ENCODE measurements at regions not wholly inside any gene's neighbourhood (a gene's known extent, or its start where the extent isn't known, plus 50 kb on each side); places are given as distances from the start of the nearest gene placed in this dataset.
A peak's percentile ranks its signal among the peaks of the same experiment; 100 is the strongest.

DNA sequence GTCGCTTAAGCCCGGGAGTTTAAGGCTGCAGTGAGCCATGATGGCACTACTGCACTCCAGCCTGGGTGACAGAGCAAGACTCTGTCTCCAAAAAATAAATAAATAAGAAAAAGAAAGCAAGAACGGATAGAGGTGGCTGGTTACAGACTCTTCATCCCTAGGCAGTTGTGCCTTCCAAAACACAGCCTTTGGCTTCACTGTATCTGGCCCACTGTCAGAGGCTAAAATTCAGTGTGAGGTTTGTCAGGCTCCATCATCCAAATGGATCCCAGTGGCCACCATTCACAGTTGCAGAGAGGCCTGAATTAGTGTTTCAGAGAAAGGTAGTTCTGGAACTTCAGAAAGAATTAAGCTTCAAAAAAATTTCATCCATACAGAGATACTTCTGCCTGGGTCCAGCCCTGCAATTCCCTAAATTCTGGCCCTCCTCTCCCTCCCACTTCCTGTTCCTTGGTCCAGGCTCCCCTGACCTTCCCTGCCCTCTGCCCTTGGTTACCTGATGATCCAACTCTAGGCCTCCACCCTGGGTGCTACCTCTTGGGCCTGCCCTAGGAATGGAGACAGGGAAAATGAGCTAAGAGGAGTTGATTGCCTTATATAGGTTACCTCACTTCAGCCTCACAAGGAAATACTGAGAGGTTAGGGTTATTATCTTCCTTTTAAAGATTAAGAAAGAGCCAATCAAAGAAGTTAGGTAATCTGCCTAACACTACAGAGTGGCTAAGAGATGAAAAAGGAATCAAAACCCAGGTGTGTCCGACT is 97.2 kb upstream of the SLC44A1 start:
- Mint-ChIP-seq H3K27me3 (ENCODE audit: low read depth) (no peaks in the 10 kb centered on the region), H3K4me3 (no peak overlapping the region), H3K36me3 (ENCODE audit: low read depth) (no peaks in the 10 kb centered on the region), H3K9me3 (no peaks in the 10 kb centered on the region), H3K27ac (ENCODE audit: unreplicated experiment) (no peak overlapping the region), H3K4me1 (peaks cover 11% of the 10 kb centered on the region)
- TF ChIP-seq, protein P1, sequence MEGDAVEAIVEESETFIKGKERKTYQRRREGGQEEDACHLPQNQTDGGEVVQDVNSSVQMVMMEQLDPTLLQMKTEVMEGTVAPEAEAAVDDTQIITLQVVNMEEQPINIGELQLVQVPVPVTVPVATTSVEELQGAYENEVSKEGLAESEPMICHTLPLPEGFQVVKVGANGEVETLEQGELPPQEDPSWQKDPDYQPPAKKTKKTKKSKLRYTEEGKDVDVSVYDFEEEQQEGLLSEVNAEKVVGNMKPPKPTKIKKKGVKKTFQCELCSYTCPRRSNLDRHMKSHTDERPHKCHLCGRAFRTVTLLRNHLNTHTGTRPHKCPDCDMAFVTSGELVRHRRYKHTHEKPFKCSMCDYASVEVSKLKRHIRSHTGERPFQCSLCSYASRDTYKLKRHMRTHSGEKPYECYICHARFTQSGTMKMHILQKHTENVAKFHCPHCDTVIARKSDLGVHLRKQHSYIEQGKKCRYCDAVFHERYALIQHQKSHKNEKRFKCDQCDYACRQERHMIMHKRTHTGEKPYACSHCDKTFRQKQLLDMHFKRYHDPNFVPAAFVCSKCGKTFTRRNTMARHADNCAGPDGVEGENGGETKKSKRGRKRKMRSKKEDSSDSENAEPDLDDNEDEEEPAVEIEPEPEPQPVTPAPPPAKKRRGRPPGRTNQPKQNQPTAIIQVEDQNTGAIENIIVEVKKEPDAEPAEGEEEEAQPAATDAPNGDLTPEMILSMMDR (conservative IDR thresholded peaks at IDR 0.05): no peak
- DNase-seq (ENCODE audit: low read depth, low spot score): no peak

DNA sequence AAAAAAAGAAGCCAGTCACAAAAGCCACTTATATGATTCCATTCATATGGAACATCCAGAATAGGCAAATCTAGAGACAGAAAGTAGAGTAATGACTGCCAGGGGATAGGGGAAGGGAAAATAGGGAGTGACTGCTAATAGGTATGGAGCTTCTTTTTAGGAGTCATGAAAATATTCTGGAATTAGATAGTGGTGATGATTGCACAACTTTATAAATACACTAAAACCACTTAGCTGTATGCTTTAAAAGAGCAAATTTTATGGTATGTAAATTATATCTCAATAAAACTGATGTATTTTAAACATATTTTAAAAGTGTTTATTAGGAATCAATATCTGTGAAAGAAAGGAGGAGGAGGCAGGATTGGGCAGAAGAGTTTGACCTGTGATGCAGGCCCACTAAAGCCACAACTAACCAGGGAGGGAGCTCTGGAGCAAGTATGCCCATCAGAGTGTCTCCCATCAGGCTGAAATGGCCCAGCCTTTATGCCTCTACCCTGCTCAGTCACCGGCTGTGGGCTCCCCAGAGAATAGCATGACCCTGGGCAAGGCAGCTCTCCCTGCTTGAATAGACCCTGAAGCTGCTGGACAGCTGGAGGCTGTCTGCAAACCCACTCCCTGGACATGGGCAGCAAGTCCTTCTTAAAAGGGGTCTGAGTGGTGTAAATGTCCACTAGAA is 96.0 kb upstream of the SLC44A1 start:
- DNase-seq (ENCODE audit: low read depth, low spot score): no peak
- no peaks in the 10 kb centered on the region for H3K9me3 Mint-ChIP-seq
- H3K36me3 Mint-ChIP-seq (ENCODE audit: low read depth): no peaks in the 10 kb centered on the region
- TF ChIP-seq, protein P1 (conservative IDR thresholded peaks at IDR 0.05): no peak
- H3K27me3 Mint-ChIP-seq (ENCODE audit: low read depth): no peaks in the 10 kb centered on the region
- no peak overlapping the region for H3K4me3 Mint-ChIP-seq
- peaks cover 11% of the 10 kb centered on the region for H3K4me1 Mint-ChIP-seq
- H3K27ac Mint-ChIP-seq (ENCODE audit: unreplicated experiment): no peak overlapping the region

DNA sequence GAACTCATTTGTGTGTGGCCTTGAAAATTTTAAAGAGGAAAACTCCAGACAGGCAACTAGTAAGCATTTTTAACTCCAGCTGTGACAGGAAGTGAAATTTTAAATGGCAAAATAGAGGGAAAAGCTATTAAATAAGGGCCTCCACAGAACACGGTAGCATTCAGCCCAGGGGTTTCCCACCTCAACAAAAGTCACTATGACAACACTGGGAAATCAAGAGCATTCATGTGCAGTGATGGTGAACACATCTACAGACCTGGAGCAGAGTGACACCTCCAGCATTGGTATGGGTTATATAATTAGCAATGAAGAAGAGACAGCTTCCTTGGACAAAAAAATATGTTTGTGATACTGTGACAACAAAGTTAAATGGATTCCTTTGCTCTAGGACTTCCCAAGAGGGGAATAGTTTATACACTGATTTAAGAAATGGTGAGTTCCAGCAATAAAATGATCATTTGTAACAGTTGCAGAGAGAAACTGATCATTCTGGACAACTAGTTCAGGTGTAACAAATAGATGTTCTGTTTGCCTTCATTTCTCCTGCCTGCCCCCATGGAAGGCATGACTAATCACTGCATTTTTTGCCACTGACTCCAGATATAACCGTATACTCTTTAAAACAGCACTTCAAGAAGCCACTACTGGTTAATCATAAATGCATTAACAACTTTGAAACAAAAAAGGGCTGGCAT is 93.3 kb upstream of the SLC44A1 start:
- TF ChIP-seq, protein P1 (conservative IDR thresholded peaks at IDR 0.05): no peak
- H3K4me1 Mint-ChIP-seq: peaks cover 11% of the 10 kb centered on the region
- H3K4me3 Mint-ChIP-seq: no peak overlapping the region
- H3K27me3 Mint-ChIP-seq (ENCODE audit: low read depth): no peaks in the 10 kb centered on the region
- H3K9me3 Mint-ChIP-seq: no peaks in the 10 kb centered on the region
- DNase-seq (ENCODE audit: low read depth, low spot score): no peak
- H3K36me3 Mint-ChIP-seq (ENCODE audit: low read depth): no peaks in the 10 kb centered on the region
- H3K27ac Mint-ChIP-seq (ENCODE audit: unreplicated experiment): peak overlapping the region; percentile 66

DNA sequence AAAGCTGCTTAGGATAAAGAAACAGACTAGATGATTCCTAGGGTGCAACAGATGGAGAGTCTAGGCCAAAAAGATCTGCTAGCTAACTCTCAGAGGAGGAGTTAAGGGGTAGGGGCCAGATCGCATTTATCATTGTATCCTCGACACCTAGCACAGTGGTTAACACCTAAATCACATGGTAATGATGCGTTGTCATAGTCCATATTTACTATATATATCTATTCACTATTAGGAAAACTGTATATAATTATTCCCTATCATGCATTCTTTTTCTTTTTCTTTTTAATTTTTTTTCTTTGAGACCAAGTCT is 92.8 kb upstream of the SLC44A1 start:
- Mint-ChIP-seq H3K4me3 (no peak overlapping the region), H3K4me1 (peaks cover 11% of the 10 kb centered on the region), H3K27me3 (ENCODE audit: low read depth) (no peaks in the 10 kb centered on the region), H3K36me3 (ENCODE audit: low read depth) (no peaks in the 10 kb centered on the region), H3K27ac (ENCODE audit: unreplicated experiment) (no peak overlapping the region), H3K9me3 (no peaks in the 10 kb centered on the region)
- DNase-seq (ENCODE audit: low read depth, low spot score): no peak
- TF ChIP-seq, protein P1 (conservative IDR thresholded peaks at IDR 0.05): no peak

DNA sequence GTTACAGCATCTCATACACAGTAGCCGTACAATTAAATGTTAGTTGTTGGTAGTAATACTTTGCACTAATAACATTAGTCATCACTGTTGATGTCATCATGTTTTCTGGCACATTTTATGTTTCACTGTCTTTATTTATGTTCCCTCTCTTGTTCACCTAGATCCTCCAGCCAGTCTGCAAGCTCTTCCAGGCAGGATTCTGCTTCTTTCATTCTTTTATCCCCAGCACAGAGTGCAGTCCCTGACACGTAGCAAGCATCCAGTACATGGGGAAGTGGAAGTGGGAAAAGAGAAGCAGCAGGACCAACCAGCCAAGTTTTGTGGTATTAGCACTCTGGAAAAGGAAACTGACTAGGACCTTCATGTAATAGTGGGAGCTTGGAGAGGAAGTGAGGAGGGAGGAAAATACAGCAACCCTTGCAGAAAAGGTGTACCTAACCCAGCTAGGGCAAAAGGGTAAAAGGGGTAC is 89.7 kb upstream of the SLC44A1 start:
- H3K4me3 Mint-ChIP-seq: no peak overlapping the region
- H3K27me3 Mint-ChIP-seq (ENCODE audit: low read depth): no peaks in the 10 kb centered on the region
- no peak overlapping the region for H3K27ac Mint-ChIP-seq (ENCODE audit: unreplicated experiment)
- H3K9me3 Mint-ChIP-seq: no peaks in the 10 kb centered on the region
- DNase-seq (ENCODE audit: low read depth, low spot score): no peak
- H3K4me1 Mint-ChIP-seq: peaks cover 18% of the 10 kb centered on the region
- no peaks in the 10 kb centered on the region for H3K36me3 Mint-ChIP-seq (ENCODE audit: low read depth)
- TF ChIP-seq, protein P1 (conservative IDR thresholded peaks at IDR 0.05): no peak
